Suprapubic skin (tissue), 4 donors: ENCODE measurements at regions not wholly inside any gene's neighbourhood (a gene's known extent, or its start where the extent isn't known, plus 50 kb on each side); places are given as distances from the start of the nearest gene placed in this dataset.
A peak's percentile ranks its signal among the peaks of the same experiment; 100 is the strongest.
"Not testable (repeated sequence)": the region's sequence is repeated elsewhere in the genome, so short reads cannot be mapped to it uniquely, and the experiment has no call there.

Experiments
- DNase-seq, 2 donors: peaks; one replicate each; pipeline ENCODE4 v3.0.0-alpha.2; 2019; ENCODE audit warnings: low spot score in 2 of 2
- H3K27ac ChIP-seq: fragments of 200-600 bp; sonication (generic); one replicate; pipeline ENCODE4 v1.5.1; 2019
- H3K27me3 ChIP-seq: fragments of 200-600 bp; sonication (generic); one replicate; pipeline ENCODE4 v1.5.1; 2019
- H3K36me3 ChIP-seq: fragments of 200-600 bp; sonication (generic); one replicate; pipeline ENCODE4 v1.5.1; 2019
- H3K4me1 ChIP-seq: fragments of 200-600 bp; sonication (generic); one replicate; pipeline ENCODE4 v1.5.1; 2019
- H3K4me3 ChIP-seq: fragments of 200-600 bp; sonication (generic); one replicate; pipeline ENCODE4 v1.5.1; 2019; ENCODE audit warnings: mild to moderate bottlenecking
- H3K9me3 ChIP-seq: fragments of 200-600 bp; sonication (generic); one replicate; pipeline ENCODE4 v1.5.1; 2019
- CTCF ChIP-seq, 2 donors: fragments of 200-600 bp in 1 of 2; fragments of 450-650 bp in 1 of 2; sonication (generic) in 1 of 2; IDR thresholded peaks; one replicate each; pipeline ENCODE4 v1.5.1; 2016 to 2019; ENCODE audit warnings: antibody characterized with exemption in 2 of 2, mild to moderate bottlenecking in 1 of 2, moderate library complexity in 1 of 2
- EP300 ChIP-seq: sonication (generic); formaldehyde crosslinking; IDR thresholded peaks from one replicate; pipeline ENCODE4 v1.6.1; 2017; ENCODE audit warnings: antibody characterized with exemption
- POLR2A ChIP-seq, 2 donors: fragments of 450-650 bp; IDR thresholded peaks; one replicate each; pipeline ENCODE4 v1.6.1; 2017; ENCODE audit warnings: antibody characterized with exemption in 2 of 2, mild to moderate bottlenecking in 2 of 2, moderate library complexity in 2 of 2
- POLR2AphosphoS5 ChIP-seq, 3 donors: sonication (generic); formaldehyde crosslinking; IDR thresholded peaks; one replicate each; pipeline ENCODE4 v1.6.1; 2017; ENCODE audit warnings: antibody characterized with exemption in 3 of 3
- WGBS: methylation state at CpG from one replicate; pipeline ENCODE4 v1.1.5; 2018; 5-methylcytosine and 5-hydroxymethylcytosine counted together

GRCh38 chr20:50449738-50450492 lies 60.3 kb upstream of the PTPN1 start:
- TF ChIP-seq POLR2A (IDR thresholded peaks at IDR 0.05) (no peak), POLR2AphosphoS5 (IDR thresholded peaks at IDR 0.05) (no peak), EP300 (no peak), CTCF (IDR thresholded peaks at IDR 0.05) (no peak)
- Histone ChIP-seq H3K9me3 (no peaks in the 10 kb centered on the region), H3K27me3 (no peaks in the 10 kb centered on the region), H3K27ac (no peak overlapping the region), H3K4me1 (peaks cover 13% of the 10 kb centered on the region), H3K36me3 (no peaks in the 10 kb centered on the region), H3K4me3 (no peak overlapping the region)
- 67% methylated on average over 9 of the region's 9 CpGs for WGBS
- no peak for DNase-seq

- TF ChIP-seq POLR2AphosphoS5 (IDR thresholded peaks at IDR 0.05): no peak
- TF ChIP-seq POLR2A (IDR thresholded peaks at IDR 0.05): no peak
- no peak for TF ChIP-seq CTCF (IDR thresholded peaks at IDR 0.05)
- TF ChIP-seq EP300: no peak
- WGBS: 94% methylated on average over 1 of the region's 1 CpG
- Histone ChIP-seq H3K27me3 (no peaks in the 10 kb centered on the region), H3K4me1 (peaks cover 13% of the 10 kb centered on the region), H3K27ac (no peak overlapping the region), H3K36me3 (no peaks in the 10 kb centered on the region), H3K4me3 (no peak overlapping the region), H3K9me3 (no peaks in the 10 kb centered on the region)
- no peak for DNase-seq
Observed at GRCh38 chr20:50450493-50450826, 59.7 kb upstream of the PTPN1 start.

GRCh38 chr20:50450881-50451752 lies 59.1 kb upstream of the PTPN1 start:
- TF ChIP-seq POLR2A (IDR thresholded peaks at IDR 0.05): no peak
- no peak for TF ChIP-seq EP300
- TF ChIP-seq CTCF (IDR thresholded peaks at IDR 0.05): no peak
- TF ChIP-seq POLR2AphosphoS5 (IDR thresholded peaks at IDR 0.05): no peak
- no peaks in the 10 kb centered on the region for H3K9me3 ChIP-seq
- no peaks in the 10 kb centered on the region for H3K27me3 ChIP-seq
- peak overlapping the region; percentile 40 for H3K27ac ChIP-seq
- H3K4me1 ChIP-seq: peaks cover 13% of the 10 kb centered on the region
- no peaks in the 10 kb centered on the region for H3K36me3 ChIP-seq
- 52% methylated on average over 12 of the region's 19 CpGs for WGBS
- no peak overlapping the region for H3K4me3 ChIP-seq
- DNase-seq: no peak

- DNase-seq, H3K27me3 ChIP-seq, H3K4me3 ChIP-seq, H3K9me3 ChIP-seq, H3K36me3 ChIP-seq: not testable (repeated sequence)
- H3K27ac ChIP-seq: peak overlapping the region; percentile 2
- WGBS: 74% methylated on average over 9 of the region's 9 CpGs
- H3K4me1 ChIP-seq: peaks cover 15% of the 10 kb centered on the region
Observed at GRCh38 chr20:50451792-50452425, 58.3 kb upstream of the PTPN1 start.

- Histone ChIP-seq H3K36me3 (no peaks in the 10 kb centered on the region), H3K4me1 (peaks cover 16% of the 10 kb centered on the region), H3K4me3 (no peak overlapping the region), H3K9me3 (no peaks in the 10 kb centered on the region), H3K27me3 (no peaks in the 10 kb centered on the region), H3K27ac (no peak overlapping the region)
- TF ChIP-seq POLR2A (IDR thresholded peaks at IDR 0.05): no peak
- no peak for TF ChIP-seq EP300
- no peak for TF ChIP-seq CTCF (IDR thresholded peaks at IDR 0.05)
- TF ChIP-seq POLR2AphosphoS5 (IDR thresholded peaks at IDR 0.05): no peak
- no peak for DNase-seq
- WGBS: 86% methylated on average over 6 of the region's 6 CpGs
Observed at GRCh38 chr20:50453533-50454244, 56.5 kb upstream of the PTPN1 start.

- WGBS: 96% methylated on average over 5 of the region's 5 CpGs
- H3K4me1 ChIP-seq: peaks cover 18% of the 10 kb centered on the region
- not testable (repeated sequence) for H3K9me3 ChIP-seq, H3K27me3 ChIP-seq, DNase-seq, H3K4me3 ChIP-seq, H3K27ac ChIP-seq, H3K36me3 ChIP-seq
Observed at GRCh38 chr20:50455245-50455644, 54.9 kb upstream of the PTPN1 start.
